ENCODE measurements at regions not wholly inside any gene's neighbourhood (a gene's known extent, or its start where the extent isn't known, plus 50 kb on each side); places are given as distances from the start of the nearest gene placed in this dataset.

- TF ChIP-seq CTCF (IDR thresholded peaks at IDR 0.05; ENCODE audit: insufficient read depth, low read depth, low read length) (no peak), EZH2 (IDR thresholded peaks at IDR 0.05; ENCODE audit: insufficient read depth, low read length) (no peak)
These were observed 64.6 kb upstream of the IGFBP2 start for GRCh38 chr2:216568576-216568975.
